GM19023 (cell line): ENCODE measurements at regions not wholly inside any gene's neighbourhood (a gene's known extent, or its start where the extent isn't known, plus 50 kb on each side); places are given as distances from the start of the nearest gene placed in this dataset.

Experiments
- ATAC-seq: cut with Tn5 transposase; IDR thresholded peaks from one replicate; pipeline ENCODE4 v1.9.1; 2021; ENCODE audit warnings: mild to moderate bottlenecking, moderate library complexity; ENCODE audit not compliant: unreplicated experiment

DNA sequence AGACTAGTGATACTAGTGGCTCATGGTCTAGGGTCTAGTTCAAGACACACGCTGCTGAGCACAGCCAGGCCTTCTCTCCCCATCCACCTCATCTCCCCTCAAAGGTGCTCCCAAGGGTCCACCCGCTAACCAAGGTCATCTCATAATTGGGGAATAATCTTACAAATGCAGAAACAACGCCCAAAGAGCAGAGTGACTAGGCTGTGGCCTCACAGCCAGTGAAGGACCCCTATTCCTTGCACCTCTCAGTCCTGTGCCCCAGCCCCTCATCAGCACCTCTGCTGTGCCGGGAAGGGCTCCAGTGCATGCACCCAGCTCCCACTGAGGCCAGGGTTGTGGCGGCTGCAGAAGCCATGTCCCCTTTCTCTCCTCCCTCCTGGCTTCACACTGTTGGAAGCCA is 286.9 kb downstream of the UACA start:
- no peak for ATAC-seq

DNA sequence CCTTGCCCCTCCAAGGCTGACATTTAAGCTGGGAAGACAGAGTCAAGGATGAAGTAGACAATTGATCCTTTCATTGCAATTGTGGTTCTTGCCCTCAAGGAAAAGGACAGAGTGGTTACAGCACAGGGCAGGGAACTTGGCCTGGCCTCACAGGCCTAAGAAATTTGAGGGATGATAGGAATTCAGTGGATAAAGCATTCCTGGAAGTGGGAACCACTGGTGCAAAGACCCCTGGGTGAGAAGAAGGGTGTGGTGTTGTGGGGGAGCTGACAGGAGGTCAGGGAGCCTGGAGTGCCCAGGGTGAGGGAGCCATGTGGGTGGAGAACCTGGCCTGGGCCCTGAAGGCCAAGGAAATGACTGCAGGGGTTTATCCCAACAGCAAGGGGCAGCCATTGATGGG is 287.4 kb downstream of the UACA start:
- no peak for ATAC-seq

DNA sequence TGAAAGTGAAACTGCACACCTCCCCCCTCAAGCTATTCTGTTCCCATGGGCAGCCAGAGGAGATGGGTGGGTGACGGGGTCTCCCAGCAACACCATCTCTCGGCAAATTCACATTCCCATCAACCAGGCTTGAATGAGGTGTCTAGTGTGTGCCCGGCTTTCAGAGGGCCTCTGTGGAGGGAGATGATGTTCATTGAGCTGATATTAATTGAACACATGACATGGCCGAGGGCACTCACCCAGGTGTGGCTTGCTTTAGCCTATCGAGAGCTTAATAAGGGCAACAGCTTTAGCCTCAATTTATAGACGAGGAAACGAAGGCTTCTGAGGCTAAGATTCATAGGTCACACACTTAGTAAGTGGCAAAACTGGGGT is 288.0 kb downstream of the UACA start:
- ATAC-seq = no peak

DNA sequence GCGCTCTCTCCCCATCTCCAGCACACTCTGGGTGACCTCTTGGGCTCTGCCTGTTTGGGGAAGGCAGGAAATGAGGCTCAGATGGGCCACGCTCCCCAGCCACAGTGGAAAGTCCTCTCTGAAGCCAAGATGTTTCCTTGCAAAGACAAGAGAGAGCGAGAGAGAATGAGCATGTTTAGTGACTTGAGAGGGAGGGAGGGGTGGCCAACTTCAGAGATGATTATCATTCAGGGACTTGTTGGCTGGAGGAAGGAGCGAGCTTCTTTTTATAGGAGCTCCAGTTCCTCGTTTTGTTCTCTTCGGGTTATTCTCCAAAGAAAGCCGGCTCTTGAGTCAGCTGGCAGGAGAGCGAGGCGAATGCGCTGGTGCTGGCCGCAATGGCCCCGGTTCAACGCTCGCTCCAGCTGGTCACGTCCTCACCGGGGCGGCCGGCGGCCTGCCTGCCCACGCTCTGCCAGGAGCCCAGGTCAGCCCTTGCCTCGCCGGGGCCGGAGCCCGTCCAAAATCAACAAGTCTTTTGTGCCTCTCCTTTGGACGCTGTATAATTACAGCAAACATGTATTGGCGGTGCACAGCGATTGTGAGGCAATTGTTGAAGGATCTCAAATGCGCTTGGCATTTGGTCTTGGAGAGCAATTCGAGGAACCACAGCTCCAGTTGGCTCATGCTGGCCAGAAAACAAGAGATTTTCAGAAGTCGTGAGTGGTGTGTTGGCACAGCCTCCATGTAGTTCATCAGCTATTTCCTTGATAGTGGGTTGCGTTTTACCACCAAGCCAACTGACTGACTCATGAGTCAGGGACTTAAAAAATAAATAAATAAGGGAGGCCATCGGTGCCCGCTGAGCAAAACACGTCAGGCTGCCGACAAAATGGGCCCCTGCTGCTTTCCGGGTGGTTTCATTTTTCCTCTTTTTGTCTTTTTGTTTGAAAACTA is 288.6 kb downstream of the UACA start:
- ATAC-seq = no peak

DNA sequence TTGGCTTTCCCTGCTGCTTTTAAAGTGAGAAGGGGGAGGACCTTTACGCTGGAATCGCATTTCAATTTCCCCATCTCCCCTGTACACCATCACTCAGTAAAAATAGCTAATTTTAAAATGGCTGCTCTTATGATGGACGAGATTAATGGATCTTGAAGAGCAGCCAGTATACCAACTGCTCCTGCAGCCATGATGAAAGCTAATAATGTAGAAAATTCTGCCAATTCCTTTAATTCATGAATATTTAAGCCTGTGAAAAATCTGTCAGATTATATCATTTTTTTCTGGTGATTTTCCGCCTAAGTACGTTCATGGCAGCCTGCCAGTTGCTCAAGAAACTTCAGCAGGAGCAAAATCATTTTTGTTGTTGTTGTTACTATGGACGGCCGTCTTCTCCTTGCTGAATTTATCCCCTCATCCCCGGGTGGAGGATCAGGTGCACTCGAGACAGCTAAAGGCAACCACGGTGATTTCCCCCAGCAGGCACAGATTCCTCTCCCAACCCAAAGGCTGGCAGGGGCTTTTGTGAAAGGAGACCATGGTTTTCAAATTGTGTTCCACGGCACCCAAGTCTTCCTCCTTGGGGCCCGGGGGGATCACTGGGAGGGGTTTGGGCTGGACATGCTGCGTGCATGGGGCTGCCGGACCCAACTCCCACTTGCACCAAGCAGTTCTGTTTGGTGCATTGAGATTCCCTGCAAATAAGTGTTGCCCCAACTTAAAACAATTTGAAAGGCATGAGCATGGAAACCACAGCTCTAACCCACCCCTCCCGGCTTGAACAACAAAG is 289.6 kb downstream of the UACA start:
- no peak for ATAC-seq

DNA sequence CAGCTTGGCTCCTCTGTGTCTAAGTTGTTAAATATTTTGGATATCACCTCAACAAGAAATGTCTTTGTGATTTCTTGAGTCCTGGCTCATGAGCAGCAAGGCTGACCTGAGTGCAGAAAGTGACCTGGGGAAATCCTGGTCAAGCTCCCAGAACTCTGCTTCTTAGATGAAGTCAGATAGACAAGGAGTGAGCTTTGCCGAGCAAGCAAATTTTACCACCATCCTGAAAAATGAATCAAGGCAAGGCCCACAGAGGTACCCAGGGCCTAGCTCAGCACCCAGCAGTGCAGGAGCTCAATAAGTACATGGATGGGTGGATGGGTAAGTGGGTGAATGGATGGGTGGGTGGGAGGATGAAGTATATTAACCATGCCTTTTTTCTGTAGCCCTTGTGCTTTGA is 291.8 kb downstream of the UACA start:
- ATAC-seq = no peak

DNA sequence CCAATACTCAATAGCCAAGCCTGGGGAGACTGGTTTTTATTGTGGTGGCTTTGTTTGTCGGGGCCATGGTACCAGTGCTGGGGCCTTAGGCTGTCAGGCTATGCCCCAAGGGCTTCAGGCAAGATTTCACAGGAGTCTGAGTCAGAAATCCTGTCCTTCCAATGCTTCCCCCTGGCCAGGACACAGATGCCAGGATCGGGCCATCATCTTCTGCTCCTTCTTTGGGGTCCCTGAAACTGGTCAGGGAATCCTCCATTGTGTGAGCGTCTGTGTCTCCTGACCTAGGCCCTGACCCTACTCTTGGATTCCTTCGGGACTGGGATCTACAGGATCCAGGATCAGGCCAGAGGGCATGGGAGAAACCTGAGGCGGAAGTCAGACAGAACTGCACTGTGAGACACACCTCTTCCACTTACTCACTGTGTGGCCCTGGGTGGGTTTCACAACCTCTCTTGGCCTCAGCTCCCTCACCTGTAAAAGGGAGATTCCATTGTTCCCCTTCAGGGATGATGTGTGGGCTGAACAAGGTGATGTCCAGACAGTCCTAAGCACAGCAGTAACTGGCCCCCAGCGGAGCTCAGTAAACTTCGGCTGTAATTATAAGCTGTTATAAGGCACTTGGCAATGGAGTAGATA is 292.7 kb downstream of the UACA start:
- no peak for ATAC-seq

DNA sequence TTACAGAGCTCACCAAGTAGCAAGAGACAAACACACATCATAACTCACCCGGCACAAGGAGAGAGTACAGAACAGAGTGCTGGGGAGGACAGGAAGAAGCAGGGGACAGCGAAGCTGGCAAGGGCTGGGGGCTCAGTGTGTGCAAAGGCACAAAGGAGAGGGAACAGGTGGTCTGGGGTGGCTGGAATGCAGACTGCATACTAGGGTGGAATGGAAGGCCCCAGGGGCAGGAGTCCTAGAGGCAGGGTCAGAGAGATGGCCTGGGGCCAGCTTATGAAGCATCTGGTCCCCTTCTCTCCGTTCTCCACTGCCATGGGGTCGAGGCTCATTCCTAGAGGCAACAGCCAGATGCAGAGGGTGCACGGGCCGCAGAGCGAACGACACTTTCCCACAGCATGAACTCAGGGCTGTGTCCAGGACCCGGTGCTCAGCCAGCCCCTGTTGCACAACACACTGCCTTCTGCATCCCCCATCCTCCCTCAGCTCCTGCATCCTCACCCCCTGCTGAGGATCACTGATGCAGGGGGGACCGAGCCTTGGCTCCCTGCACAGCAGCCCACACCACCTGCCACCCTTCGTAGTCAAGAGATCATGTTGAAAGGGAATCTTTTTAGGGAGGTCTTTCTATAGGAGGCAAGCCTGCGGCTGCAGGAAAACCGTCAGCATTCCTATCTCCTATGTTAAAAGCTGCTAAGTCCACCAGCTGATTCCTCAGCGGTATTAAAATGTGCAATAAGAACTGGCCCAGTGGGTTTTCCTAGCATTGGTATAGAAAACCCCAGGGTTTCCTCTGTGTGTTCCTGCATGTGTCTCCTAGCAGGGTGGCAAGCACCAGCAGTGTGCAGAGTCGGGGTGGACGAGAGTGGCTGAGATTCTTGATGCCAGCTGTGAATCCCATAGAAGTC is 293.5 kb downstream of the UACA start:
- no peak for ATAC-seq

DNA sequence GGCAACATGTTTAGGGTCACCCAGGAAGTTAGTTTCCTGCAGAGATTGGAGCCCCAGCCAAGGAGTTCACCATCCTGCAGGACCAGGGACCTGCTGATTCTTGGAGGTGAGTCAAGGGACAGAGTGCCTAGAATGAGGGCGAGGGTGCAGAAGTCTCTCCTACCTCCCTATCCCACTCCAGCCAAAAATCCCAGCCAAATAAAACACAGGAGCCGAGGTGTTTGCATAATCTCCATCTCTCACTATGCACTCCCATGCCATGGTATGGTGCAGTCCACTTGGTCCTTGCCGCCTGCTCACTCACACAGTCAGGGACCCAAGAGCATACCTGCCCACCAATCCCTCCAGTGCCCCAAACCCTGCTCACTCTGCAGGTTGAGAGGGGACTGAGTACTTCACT is 294.2 kb downstream of the UACA start:
- ATAC-seq = no peak

DNA sequence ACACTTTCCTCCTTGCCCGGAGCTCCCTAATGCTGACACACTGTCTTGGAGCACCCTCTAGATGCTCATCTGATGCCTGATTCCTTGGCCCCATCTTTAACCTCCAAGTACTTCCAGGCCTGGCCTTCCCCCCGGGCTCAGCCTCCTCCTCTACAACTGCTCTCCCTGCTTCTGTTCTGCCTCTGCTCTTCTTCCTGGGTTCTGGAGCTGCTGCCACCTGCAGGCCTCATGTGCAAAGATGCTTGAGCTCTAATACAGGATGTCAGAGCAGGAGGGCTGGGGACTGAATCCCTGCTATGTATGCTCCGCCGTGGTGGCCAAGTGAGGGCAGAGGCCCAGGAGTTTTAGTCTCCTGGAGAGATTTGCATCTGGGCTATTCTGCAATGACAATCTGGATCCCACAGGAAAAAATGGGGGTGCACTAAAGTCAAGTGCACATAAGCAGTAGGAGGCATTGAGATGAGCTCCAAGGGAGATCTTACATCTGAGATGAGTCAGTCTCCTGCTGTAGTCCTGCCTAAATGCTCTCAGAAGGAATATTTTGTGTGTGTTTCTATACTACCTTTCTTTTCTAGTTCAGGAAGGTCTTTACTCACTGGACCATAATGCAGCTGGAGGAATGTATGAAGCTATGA is 296.3 kb downstream of the UACA start:
- no peak for ATAC-seq

DNA sequence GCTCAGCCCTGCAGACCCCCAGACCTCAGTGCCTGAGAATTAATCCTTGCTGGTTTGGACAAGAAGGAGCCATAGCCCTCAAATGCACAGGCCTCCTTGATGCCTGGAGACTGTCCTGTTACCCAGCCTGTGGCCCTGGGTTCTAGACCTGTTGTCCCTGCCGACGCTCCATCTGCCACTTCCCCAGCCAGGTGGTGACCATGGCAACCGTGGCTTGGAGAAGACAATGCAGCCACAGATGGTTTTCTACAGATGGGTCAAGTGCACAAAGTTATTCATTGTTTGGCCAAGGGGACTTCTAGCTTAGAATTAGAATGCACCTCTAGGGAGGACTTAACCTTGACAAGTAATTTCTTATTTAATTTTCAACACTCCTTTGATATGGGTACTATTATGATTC is 297.1 kb downstream of the UACA start:
- no peak for ATAC-seq

DNA sequence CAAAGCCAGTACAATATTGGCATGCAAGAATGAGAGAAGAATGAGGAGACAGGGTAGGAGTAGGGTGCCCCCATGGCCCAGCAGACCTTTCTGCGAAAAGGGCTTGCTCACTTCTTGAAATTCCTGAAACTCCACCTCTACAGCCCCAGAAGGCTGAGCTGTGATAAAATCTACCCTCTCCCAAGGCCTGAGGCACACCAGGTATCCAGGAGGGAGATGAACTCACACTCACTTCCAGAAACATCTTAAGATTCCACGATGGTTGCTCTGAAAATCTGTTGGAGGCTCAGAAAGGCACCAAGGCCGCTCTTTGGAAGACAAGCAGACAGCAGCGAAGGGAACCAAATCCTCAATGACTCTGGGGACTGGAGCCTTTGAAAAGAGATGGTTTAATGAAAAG is 297.5 kb downstream of the UACA start:
- no peak for ATAC-seq

DNA sequence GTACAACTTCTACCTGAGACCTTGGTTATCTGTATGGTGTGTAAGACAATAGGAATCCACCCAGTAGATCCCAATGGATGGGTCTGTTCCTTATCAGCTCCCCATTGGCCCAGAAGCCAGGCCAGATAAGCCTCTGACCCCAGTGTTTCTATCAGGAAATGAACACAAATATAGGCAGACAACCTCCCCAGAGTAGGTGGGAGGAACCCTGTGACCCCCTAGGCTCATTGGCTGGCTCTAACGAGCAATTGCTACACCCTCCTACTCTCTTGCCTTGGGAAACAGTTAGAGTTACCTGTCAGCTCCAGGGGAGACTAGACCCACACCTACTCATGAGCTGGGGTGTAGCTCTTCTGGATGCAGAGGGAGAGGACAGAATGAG is 299.9 kb downstream of the UACA start:
- ATAC-seq = no peak

DNA sequence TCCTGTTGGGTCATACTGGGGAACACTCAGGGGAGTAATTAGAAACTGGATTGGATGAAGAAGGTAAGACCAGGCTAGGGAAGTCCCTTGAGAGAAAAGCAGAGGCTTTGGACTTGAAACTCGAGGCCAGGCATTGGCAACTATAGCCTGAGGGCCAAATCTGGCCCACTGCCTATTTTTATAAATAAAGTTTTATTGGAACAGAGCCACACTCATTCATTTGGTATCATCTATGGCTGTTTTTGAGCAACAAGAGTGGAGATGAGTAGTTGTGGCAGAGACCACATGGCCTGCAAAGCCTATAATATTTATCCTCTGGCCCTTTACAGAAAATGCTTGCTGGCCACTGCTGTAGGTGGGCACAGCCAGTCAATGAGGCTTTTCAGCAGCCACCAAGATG is 301.4 kb downstream of the UACA start:
- ATAC-seq = no peak

DNA sequence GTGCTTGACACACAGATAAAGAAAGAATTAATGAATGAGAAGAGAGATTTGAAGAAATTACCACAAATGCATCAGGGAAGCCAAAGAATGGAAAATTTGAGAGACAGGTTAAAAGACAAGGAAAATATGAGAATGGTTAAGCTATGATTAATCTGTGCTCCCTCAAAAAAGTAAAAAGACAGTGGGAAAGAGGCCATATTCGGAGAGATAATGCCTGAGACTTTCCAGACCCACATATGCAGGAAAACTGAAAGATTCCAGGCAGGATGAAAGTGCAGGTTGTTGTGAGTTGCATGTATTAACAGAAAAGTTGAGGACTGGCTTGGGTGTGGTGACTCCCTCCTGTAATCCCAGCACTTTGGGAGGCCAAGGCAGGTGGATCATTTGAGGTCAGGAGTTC is 302.3 kb downstream of the UACA start:
- no peak for ATAC-seq

DNA sequence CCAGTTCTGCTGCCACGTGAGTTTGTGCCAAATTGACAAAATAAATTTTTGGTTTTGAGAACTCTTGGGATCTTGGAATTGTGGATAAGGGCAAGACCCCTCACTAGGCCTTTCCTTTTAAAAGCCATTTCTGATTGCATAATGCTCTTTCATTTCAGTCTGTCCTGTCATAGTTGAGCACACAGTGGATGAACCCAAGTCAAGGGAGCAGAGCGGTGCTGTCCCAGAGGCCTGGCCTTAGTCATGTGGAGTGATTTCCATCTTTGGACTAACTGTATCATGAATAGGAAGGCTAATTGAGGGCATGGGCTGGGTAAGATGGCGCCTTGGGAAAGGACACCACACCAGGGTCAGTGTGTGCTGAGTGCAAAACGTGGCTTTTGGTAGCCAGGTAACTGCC is 304.0 kb downstream of the UACA start:
- ATAC-seq = no peak

DNA sequence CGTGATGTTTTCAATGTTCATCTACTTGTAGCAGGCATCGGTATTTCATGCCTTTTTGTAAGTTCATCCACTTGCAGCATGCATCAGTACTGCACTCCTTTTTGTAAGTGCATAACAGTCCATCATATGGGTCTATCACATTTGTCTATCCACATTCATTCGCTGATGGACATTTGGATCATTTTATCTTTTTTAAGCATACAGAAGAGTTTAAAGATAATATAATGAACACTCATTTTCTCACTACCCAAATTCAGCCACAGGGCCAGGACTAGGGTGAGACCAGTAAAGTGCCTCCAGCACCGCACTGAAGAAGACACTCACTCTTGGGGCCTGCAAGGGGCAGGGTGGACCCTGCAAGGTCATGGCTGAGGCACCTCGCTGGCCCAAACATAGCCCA is 309.6 kb downstream of the UACA start:
- no peak for ATAC-seq

DNA sequence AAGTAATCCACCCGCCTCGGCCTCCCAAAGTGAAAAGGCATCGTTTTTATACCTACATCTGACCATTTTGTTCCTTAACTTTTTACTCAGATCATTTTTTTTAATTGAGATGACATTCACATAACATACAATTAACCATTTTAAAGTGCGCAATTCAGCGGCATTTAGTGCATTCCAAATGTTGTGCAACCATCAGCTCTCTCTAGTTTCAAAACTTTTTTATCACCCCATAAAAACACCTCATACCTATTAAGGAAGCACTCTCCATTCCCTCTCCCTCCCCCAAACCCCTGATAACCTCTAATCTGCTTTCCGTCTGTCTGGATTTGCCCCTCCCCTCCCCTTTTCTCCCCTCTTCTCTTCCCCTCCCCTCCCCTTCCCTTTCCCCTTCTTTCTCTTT is 310.1 kb downstream of the UACA start:
- ATAC-seq = no peak

DNA sequence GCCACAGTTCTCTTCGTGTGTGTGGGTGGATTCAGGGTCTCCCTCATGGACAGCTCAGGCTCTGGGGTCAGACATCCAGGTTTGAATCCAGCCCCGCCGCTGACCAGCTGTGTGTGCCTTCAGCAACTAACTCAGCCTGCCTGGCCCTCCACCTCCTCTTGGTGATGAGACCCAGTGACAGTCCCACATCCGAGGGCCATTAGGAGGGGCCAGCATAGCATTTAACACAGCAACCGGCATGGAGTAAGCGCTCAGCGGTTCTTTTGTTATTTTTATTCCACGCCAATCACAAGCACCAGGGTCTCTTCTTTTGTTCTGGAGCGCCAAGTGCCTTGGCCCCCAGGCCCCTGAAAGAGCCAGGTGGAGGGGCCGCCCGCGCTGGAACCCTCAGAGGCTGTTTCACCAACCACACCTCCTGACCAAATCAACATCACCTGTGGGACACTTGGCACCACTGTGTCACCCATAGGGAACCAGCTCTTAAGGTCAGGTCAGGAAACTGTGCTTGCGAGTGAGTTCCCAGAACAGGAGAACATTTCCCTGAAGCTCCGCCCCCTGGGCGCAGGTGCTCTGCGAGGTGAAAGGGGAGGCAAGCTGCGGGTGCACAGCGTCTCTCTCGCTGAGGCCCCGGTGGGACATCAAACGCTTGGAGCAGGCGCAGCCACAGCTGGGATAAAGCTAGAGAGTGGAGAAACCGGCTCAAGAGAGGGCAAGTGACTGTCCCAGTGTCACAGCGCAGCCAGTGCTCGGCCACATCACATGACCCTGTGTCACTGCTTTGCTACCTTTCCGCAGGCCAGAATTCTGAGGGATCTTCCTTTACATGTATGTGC is 311.3 kb downstream of the UACA start:
- ATAC-seq = no peak

DNA sequence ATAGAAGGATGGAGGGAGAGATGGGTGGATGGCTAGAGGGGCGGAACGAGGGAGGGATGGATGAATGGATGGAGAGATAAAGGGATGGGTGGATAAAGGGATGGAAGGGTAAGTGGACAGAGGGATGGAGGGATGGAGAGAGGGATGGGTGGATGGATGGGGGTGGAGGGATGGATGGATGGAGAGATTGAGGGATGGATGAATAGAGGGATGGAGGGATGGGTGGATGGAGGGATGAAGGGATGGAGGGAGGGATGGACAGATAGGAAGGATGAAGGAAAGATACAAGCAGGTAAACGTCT is 313.3 kb downstream of the UACA start:
- no peak for ATAC-seq
